ENCODE measurements at regions not wholly inside any gene's neighbourhood (a gene's known extent, or its start where the extent isn't known, plus 50 kb on each side); places are given as distances from the start of the nearest gene placed in this dataset.

DNA sequence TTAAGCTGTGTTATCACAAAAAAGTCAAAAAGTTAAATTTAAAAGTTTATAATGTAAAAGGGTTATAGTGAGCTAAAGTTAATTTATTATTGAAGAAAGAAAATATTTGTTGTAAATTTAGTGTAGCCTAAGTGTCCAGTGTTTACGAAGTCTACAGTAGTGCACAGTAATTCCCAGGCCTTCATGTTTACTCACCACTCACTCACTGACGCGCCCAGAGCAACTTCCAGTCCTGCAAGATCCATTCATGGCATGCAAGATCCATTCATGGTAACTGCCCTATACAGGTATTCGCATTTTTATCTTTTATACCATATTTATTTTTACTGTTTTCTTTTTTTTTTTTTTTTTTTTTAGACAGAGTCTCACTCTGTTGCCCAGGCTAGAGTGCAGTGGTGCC is 69.5 kb downstream of the TPRA1 start:
- Histone ChIP-seq H3K9me3 (peaks cover 0 to 17% (median 0%) of the 10 kb centered on the region in 3 donors), H3K27me3 (peaks cover 18% of the 10 kb centered on the region), H3K27ac (no peak overlapping the region), H3K36me3 (no peaks in the 10 kb centered on the region), H3K4me1 (no peaks in the 10 kb centered on the region), H3K4me3 (no peak overlapping the region)
- TF ChIP-seq, protein P1, sequence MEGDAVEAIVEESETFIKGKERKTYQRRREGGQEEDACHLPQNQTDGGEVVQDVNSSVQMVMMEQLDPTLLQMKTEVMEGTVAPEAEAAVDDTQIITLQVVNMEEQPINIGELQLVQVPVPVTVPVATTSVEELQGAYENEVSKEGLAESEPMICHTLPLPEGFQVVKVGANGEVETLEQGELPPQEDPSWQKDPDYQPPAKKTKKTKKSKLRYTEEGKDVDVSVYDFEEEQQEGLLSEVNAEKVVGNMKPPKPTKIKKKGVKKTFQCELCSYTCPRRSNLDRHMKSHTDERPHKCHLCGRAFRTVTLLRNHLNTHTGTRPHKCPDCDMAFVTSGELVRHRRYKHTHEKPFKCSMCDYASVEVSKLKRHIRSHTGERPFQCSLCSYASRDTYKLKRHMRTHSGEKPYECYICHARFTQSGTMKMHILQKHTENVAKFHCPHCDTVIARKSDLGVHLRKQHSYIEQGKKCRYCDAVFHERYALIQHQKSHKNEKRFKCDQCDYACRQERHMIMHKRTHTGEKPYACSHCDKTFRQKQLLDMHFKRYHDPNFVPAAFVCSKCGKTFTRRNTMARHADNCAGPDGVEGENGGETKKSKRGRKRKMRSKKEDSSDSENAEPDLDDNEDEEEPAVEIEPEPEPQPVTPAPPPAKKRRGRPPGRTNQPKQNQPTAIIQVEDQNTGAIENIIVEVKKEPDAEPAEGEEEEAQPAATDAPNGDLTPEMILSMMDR (IDR thresholded peaks at IDR 0.05), result no peak
- no peak for TF ChIP-seq POLR2A (IDR thresholded peaks at IDR 0.05)
- TF ChIP-seq EP300 (IDR thresholded peaks at IDR 0.05), result no peak
- no peak for TF ChIP-seq POLR2AphosphoS5 (IDR thresholded peaks at IDR 0.05)
- WGBS, 2 donors (ENCODE audit: low coverage in 1 of 2), result 92% methylated on average over 4 of the region's 4 CpGs
- ATAC-seq, result no peak

DNA sequence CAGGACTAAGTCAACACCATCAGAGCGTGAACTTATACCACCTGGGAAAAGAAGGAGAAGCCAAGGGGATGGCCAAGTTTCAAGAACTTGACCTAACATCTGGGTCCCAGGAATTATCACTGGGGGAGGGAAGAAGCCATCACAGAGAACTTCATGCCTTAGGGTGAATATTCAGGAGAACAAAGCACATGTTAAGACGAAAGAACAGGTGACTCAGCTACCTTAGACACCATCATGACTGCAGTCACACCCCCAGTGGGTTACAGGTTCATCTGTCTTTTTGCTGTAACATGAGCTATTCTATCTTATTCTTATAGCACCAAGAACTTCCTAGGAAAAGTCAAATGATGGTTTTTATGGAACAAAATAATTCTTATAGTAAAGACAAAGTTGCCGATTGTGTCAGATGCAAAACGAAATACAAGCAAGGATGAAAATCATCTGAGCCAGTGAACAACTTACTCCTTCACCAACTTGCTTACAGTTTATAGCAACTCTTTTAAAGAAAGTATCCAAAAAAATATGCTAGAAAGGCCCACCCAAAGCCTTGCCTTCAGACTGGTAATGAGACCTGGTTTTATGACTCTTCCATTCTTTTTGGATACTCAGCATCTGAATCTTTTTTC is 72.0 kb downstream of the TPRA1 start:
- WGBS, 2 donors (ENCODE audit: low coverage in 1 of 2), result 82 to 86% methylated on average over 3 to 4 of the region's 4 CpGs
- no peak for ATAC-seq
- H3K27me3 ChIP-seq, result no peaks in the 10 kb centered on the region
- H3K27ac ChIP-seq, result no peak overlapping the region
- peaks cover 0 to 17% (median 0%) of the 10 kb centered on the region in 3 donors for H3K9me3 ChIP-seq
- H3K36me3 ChIP-seq, result no peaks in the 10 kb centered on the region
- no peaks in the 10 kb centered on the region for H3K4me1 ChIP-seq
- no peak overlapping the region for H3K4me3 ChIP-seq
- TF ChIP-seq POLR2A (IDR thresholded peaks at IDR 0.05) (no peak), POLR2AphosphoS5 (IDR thresholded peaks at IDR 0.05) (no peak), EP300 (IDR thresholded peaks at IDR 0.05) (no peak)

DNA sequence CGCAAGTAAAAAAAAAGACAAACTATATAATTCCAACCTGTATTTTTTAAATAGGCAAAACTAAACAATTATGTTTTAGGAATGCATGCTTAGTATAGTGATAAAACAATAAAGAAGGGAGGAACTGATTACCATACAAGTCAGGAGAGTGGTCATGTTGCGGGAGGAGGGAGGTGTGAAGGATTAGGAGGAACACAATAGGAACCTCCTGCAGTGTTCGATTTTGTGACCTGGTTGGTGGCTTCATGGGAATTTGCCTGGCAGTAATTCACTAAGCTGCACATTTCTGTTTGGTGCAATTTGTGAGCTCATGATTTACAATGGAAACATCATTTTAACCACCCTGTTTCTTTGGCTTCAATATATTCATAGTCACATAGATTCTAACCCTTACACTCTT is 78.3 kb downstream of the TPRA1 start:
- 51 to 71% methylated on average over 3 of the region's 3 CpGs for WGBS, 2 donors (ENCODE audit: low coverage in 1 of 2)
- TF ChIP-seq POLR2AphosphoS5 (IDR thresholded peaks at IDR 0.05), result no peak
- no peak for TF ChIP-seq EP300 (IDR thresholded peaks at IDR 0.05)
- TF ChIP-seq, protein P1 (IDR thresholded peaks at IDR 0.05), result no peak
- no peak for TF ChIP-seq POLR2A (IDR thresholded peaks at IDR 0.05)

DNA sequence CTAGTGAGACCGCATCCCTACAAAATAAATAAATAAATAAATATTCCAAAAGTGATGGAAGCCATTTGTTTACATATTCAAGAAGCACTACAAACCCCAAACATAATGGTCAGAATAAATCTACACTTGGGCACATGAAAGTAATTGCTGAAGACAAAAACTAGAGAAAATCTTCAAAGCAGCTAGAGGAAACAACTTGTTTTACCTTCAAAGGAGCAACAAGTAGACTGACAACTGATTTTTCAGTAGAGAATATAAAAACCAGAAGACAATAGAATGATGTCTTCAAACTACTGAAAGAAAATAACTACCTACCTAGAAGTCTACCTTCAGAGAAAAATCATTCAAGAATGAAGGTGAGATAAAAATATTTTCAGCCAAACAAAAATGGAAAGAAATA is 89.4 kb downstream of the TPRA1 start:
- Histone ChIP-seq H3K4me3 (no peak overlapping the region), H3K27ac (no peak overlapping the region), H3K4me1 (no peaks in the 10 kb centered on the region), H3K9me3 (peaks cover 0 to 46% (median 0%) of the 10 kb centered on the region in 3 donors), H3K27me3 (peaks cover 16% of the 10 kb centered on the region), H3K36me3 (no peaks in the 10 kb centered on the region)
- 80 to 100% methylated on average over 1 of the region's 1 CpG for WGBS, 2 donors (ENCODE audit: low coverage in 1 of 2)
- ATAC-seq, result no peak
- TF ChIP-seq EP300 (IDR thresholded peaks at IDR 0.05), result no peak
- TF ChIP-seq, protein P1 (IDR thresholded peaks at IDR 0.05), result no peak
- no peak for TF ChIP-seq POLR2A (IDR thresholded peaks at IDR 0.05)
- no peak for TF ChIP-seq POLR2AphosphoS5 (IDR thresholded peaks at IDR 0.05)

More for the DNA sequence above, 78.3 kb downstream of the TPRA1 start:
- H3K4me1 ChIP-seq, result no peaks in the 10 kb centered on the region
- no peaks in the 10 kb centered on the region for H3K36me3 ChIP-seq
- no peaks in the 10 kb centered on the region for H3K9me3 ChIP-seq
- ATAC-seq, result no peak
- no peaks in the 10 kb centered on the region for H3K27me3 ChIP-seq
- no peak overlapping the region for H3K27ac ChIP-seq
- no peak overlapping the region for H3K4me3 ChIP-seq

DNA sequence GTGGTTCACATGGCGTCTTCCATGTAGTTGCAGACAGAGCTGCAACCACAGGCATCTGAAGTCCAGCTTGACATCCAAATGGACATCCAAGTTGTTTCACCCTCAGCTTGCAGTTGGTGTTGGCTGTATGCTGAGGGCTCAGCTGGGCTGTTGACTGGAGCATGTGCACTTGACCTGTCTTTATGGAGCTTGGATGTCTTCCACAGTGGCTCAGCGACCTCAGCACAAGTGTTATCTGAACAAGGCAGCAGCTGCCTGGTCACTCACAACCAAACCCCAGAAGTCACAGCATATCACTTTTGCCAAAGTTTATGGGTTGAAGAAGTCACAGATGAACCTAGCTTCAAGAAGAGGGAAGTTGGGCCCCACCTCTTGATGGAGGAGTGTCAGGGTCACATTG is 92.9 kb downstream of the TPRA1 start:
- H3K4me1 ChIP-seq, result no peaks in the 10 kb centered on the region
- TF ChIP-seq, protein P1 (IDR thresholded peaks at IDR 0.05), result no peak
- TF ChIP-seq POLR2A (IDR thresholded peaks at IDR 0.05) (no peak), POLR2AphosphoS5 (IDR thresholded peaks at IDR 0.05) (no peak), EP300 (IDR thresholded peaks at IDR 0.05) (no peak)
- ATAC-seq, result no peak
- H3K36me3 ChIP-seq, result no peaks in the 10 kb centered on the region
- peaks cover 17% of the 10 kb centered on the region for H3K27me3 ChIP-seq
- H3K9me3 ChIP-seq, result peaks cover 0 to 34% (median 0%) of the 10 kb centered on the region in 3 donors
- H3K27ac ChIP-seq, result no peak overlapping the region
- no peak overlapping the region for H3K4me3 ChIP-seq
- WGBS, 2 donors (ENCODE audit: low coverage in 1 of 2), result 100% methylated on average over 1 of the region's 2 CpGs; no CpG with 5 or more reads in 1 of the 2 donors

All from gastroesophageal sphincter (tissue), 4 donors.